ENCODE measurements at regions not wholly inside any gene's neighbourhood (a gene's known extent, or its start where the extent isn't known, plus 50 kb on each side); places are given as distances from the start of the nearest gene placed in this dataset.

- Histone ChIP-seq H3K27ac (no peak overlapping the region), H3K4me3 (ENCODE audit: low read depth, low read length) (no peak overlapping the region), H3K9me3 (ENCODE audit: severe bottlenecking) (no peaks in the 10 kb centered on the region), H3K36me3 (no peaks in the 10 kb centered on the region), H3K27me3 (ENCODE audit: insufficient read depth, low read depth, severe bottlenecking) (no peaks in the 10 kb centered on the region)
- TF ChIP-seq CTCF (IDR thresholded peaks at IDR 0.05; ENCODE audit: low read depth, low read length): no peak
- DNase-seq: no peak
Measured at GRCh38 chr2:235274023-235274422, 219.8 kb upstream of the AGAP1 start.

- Histone ChIP-seq H3K36me3 (no peaks in the 10 kb centered on the region), H3K27ac (no peak overlapping the region), H3K4me3 (ENCODE audit: low read depth, low read length) (no peak overlapping the region), H3K27me3 (ENCODE audit: insufficient read depth, low read depth, severe bottlenecking) (no peaks in the 10 kb centered on the region), H3K9me3 (ENCODE audit: severe bottlenecking) (no peaks in the 10 kb centered on the region)
- TF ChIP-seq CTCF (IDR thresholded peaks at IDR 0.05; ENCODE audit: low read depth, low read length): no peak
- no peak for DNase-seq
Measured at GRCh38 chr2:235277485-235277884, 216.4 kb upstream of the AGAP1 start.

GRCh38 chr2:235278771-235279355 is 215.0 kb upstream of the AGAP1 start:
- TF ChIP-seq CTCF (IDR thresholded peaks at IDR 0.05; ENCODE audit: low read depth, low read length): no peak
- Histone ChIP-seq H3K27me3 (ENCODE audit: insufficient read depth, low read depth, severe bottlenecking) (no peaks in the 10 kb centered on the region), H3K36me3 (no peaks in the 10 kb centered on the region), H3K27ac (no peak overlapping the region), H3K9me3 (ENCODE audit: severe bottlenecking) (no peaks in the 10 kb centered on the region), H3K4me3 (ENCODE audit: low read depth, low read length) (no peak overlapping the region)
- DNase-seq: no peak

- no peak for DNase-seq
- H3K36me3 ChIP-seq: no peaks in the 10 kb centered on the region
- H3K9me3 ChIP-seq (ENCODE audit: severe bottlenecking): no peaks in the 10 kb centered on the region
- H3K4me3 ChIP-seq (ENCODE audit: low read depth, low read length): no peak overlapping the region
- TF ChIP-seq CTCF (IDR thresholded peaks at IDR 0.05; ENCODE audit: low read depth, low read length): no peak
- peaks cover 2% of the 10 kb centered on the region for H3K27me3 ChIP-seq (ENCODE audit: insufficient read depth, low read depth, severe bottlenecking)
- no peak overlapping the region for H3K27ac ChIP-seq
Measured at GRCh38 chr2:235279965-235280364, 213.9 kb upstream of the AGAP1 start.

- peaks cover 3% of the 10 kb centered on the region for H3K27me3 ChIP-seq (ENCODE audit: insufficient read depth, low read depth, severe bottlenecking)
- H3K27ac ChIP-seq: no peak overlapping the region
- DNase-seq: no peak
- H3K4me3 ChIP-seq (ENCODE audit: low read depth, low read length): no peak overlapping the region
- H3K36me3 ChIP-seq: no peaks in the 10 kb centered on the region
- no peaks in the 10 kb centered on the region for H3K9me3 ChIP-seq (ENCODE audit: severe bottlenecking)
- no peak for TF ChIP-seq CTCF (IDR thresholded peaks at IDR 0.05; ENCODE audit: low read depth, low read length)
Measured at GRCh38 chr2:235283246-235283645, 210.6 kb upstream of the AGAP1 start.

Measured in WERI-Rb-1 (cell line).